BLaER1 (cell line): ENCODE measurements at regions not wholly inside any gene's neighbourhood (a gene's known extent, or its start where the extent isn't known, plus 50 kb on each side); places are given as distances from the start of the nearest gene placed in this dataset.

ENCODE experiments used
- H3K27ac ChIP-seq: shearing (Covaris generic); formaldehyde crosslinking; 2 replicates; pipeline ENCODE4 v1.8.1; 2022
- H3K27me3 ChIP-seq: shearing (Covaris generic); formaldehyde crosslinking; 2 replicates; pipeline ENCODE4 v1.8.1; 2022
- H3K36me3 ChIP-seq: shearing (Covaris generic); formaldehyde crosslinking; 2 replicates; pipeline ENCODE4 v1.8.1; 2022
- H3K4me1 ChIP-seq: shearing (Covaris generic); formaldehyde crosslinking; 2 replicates; pipeline ENCODE4 v1.8.1; 2022
- H3K4me2 ChIP-seq: shearing (Covaris generic); formaldehyde crosslinking; 2 replicates; pipeline ENCODE4 v1.8.1; 2022
- H3K4me3 ChIP-seq: shearing (Covaris generic); formaldehyde crosslinking; 2 replicates; pipeline ENCODE4 v1.8.1; 2022
- H3K9ac ChIP-seq: shearing (Covaris generic); formaldehyde crosslinking; 2 replicates; pipeline ENCODE4 v1.8.1; 2022
- H3K9me3 ChIP-seq: shearing (Covaris generic); formaldehyde crosslinking; 2 replicates; pipeline ENCODE4 v1.8.1; 2022
- H4K20me1 ChIP-seq: shearing (Covaris generic); formaldehyde crosslinking; 2 replicates; pipeline ENCODE4 v1.8.1; 2022
- Cebpa-rat ChIP-seq: shearing (Covaris generic); IDR thresholded peaks from 2 replicates; pipeline ENCODE4 v1.8.1; 2022

DNA sequence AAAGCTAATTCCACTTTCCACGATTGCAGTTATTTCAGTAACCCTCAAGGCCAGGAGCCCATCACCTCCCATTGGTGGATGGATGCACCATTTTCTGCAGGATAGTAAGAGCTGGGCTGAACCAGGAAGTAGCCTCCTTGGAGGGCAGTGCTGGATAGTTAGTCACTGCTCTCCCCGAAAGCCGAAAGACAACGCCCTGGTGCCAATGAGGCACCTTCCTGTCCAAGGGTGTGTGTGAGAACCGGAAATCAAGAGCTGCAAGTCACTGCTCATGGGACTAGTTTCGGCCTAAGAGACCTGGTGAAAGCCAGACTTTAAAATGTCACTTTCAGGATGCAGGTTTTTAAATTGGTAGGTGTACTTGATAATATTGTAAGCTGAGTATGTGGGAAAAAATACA is 203.8 kb upstream of the HS3ST1 start:
- Histone ChIP-seq H3K9ac (no peak overlapping the region), H3K36me3 (no peaks in the 10 kb centered on the region), H3K4me1 (no peaks in the 10 kb centered on the region), H3K9me3 (no peaks in the 10 kb centered on the region), H3K4me3 (no peak overlapping the region), H3K27me3 (no peaks in the 10 kb centered on the region), H4K20me1 (no peaks in the 10 kb centered on the region), H3K4me2 (no peak overlapping the region), H3K27ac (no peak overlapping the region)
- TF ChIP-seq Cebpa-rat: no peak

DNA sequence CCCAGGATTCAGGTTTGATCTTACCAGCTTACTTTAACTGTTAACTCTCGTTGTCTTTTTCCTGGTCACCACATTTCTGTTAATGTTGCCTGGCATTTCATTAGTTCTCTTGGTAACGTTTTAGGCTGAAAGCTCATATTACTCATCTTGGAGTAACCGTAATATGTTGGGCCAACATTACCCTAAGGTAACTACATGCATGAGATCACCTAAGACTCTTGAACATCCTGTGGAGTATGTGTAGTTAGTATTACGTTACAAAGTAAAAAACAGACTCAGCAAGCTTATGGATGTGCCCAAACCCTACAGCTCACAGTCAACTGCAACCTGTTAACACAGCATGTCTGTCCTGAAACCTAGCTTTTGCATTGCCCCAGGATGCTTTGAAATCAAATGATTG is 203.3 kb upstream of the HS3ST1 start:
- no peaks in the 10 kb centered on the region for H3K4me1 ChIP-seq
- TF ChIP-seq Cebpa-rat: no peak
- H3K9me3 ChIP-seq: no peaks in the 10 kb centered on the region
- no peaks in the 10 kb centered on the region for H3K27me3 ChIP-seq
- no peak overlapping the region for H3K9ac ChIP-seq
- H3K4me2 ChIP-seq: no peak overlapping the region
- H3K4me3 ChIP-seq: no peak overlapping the region
- no peaks in the 10 kb centered on the region for H4K20me1 ChIP-seq
- no peak overlapping the region for H3K27ac ChIP-seq
- no peaks in the 10 kb centered on the region for H3K36me3 ChIP-seq

DNA sequence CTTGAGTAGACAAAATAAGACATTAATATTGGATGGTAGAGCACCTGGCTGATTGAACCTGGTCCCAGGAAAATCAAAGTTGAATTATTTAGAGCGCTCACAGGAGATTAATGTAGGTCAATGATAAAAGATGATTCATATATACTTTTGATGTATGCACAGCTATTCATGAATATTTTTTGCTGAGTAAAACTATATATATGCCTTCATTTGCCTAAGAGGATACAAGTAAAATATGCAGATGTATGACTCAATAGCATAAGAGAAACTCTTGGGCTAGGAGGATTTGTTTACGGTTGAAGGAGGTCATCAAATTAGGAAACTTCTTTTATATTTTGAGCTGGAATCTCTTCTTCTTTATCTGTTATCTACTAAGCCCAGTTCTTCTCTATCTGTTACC is 202.7 kb upstream of the HS3ST1 start:
- H3K9me3 ChIP-seq: no peaks in the 10 kb centered on the region
- no peaks in the 10 kb centered on the region for H3K4me1 ChIP-seq
- no peak overlapping the region for H3K4me3 ChIP-seq
- no peak overlapping the region for H3K27ac ChIP-seq
- no peak overlapping the region for H3K4me2 ChIP-seq
- TF ChIP-seq Cebpa-rat: no peak
- no peaks in the 10 kb centered on the region for H4K20me1 ChIP-seq
- no peaks in the 10 kb centered on the region for H3K36me3 ChIP-seq
- H3K9ac ChIP-seq: no peak overlapping the region
- no peaks in the 10 kb centered on the region for H3K27me3 ChIP-seq

DNA sequence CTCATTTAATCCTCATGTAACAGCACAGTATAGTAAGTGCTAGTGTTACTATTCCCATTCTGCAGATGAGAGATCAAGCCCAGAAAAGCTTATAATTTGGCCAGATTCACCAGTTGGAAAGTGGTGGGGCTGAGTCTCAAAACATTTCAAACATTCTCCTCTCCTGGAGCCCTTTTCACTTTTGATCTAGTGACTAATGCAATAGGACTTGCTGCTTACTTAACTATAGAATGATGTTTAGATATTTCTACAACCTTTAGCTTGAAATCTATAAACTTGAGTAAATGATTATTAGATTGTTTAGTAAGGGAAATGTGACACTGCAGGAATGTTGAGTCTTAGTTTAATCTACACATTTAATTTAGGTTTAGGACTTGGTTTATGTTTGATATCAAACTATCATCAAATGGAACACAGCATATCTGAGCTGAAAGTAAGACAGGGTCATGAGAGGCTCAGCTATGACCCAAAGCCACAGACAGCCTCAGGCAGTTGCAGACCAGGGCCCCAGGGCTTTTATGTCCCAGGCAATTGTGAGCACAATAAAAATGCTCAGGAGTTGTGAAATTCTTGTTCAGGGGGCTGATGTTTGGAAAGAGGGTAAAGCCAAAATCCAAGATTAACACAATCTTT is 199.5 kb upstream of the HS3ST1 start:
- H3K9ac ChIP-seq: no peak overlapping the region
- no peak overlapping the region for H3K4me3 ChIP-seq
- no peak overlapping the region for H3K27ac ChIP-seq
- TF ChIP-seq Cebpa-rat: no peak
- no peaks in the 10 kb centered on the region for H4K20me1 ChIP-seq
- H3K36me3 ChIP-seq: no peaks in the 10 kb centered on the region
- no peak overlapping the region for H3K4me2 ChIP-seq
- no peaks in the 10 kb centered on the region for H3K27me3 ChIP-seq
- H3K4me1 ChIP-seq: no peaks in the 10 kb centered on the region
- no peaks in the 10 kb centered on the region for H3K9me3 ChIP-seq

DNA sequence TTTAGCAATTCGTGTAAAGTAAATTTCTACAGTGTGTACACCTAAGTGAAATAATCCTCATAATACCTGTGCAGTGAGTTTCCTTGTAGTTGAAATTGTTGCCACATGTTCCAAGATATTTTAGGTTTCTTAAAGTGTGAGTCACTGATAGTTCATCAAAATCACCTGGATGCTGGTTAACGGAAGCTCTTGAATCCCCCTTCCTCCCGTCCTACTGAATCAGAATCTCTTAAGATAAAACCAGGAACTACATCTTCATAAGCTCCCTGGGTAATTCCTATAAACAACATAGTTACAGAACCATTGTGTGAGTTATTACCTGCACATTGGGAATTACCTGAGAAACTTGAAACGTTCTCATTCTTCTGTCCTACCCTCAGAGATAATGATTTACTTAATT is 197.4 kb upstream of the HS3ST1 start:
- no peak overlapping the region for H3K27ac ChIP-seq

DNA sequence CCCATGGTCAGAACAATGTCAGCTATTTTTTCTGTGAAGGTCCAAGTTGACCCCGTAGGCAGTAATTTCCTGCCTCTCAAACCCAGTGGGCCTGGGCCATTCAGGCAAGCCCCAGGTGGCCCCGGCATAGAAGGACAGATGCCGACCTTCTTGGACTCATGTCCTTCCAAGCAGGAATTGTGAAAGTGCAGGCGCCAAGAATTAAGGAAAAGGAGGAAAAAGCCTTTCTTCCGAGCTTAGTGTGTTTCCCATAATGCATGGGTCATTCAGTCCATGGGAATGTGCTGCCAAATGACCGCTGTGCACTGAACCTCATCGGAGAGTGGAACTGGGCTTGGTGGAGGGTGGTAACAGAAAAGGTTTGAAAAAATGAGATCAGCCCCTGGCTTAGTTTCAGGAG is 196.5 kb upstream of the HS3ST1 start:
- Histone ChIP-seq H4K20me1 (no peaks in the 10 kb centered on the region), H3K9ac (no peak overlapping the region), H3K27me3 (no peaks in the 10 kb centered on the region), H3K27ac (no peak overlapping the region), H3K36me3 (no peaks in the 10 kb centered on the region), H3K4me1 (no peaks in the 10 kb centered on the region), H3K9me3 (no peaks in the 10 kb centered on the region), H3K4me3 (no peak overlapping the region), H3K4me2 (no peak overlapping the region)
- no peak for TF ChIP-seq Cebpa-rat

More for the DNA sequence above, 197.4 kb upstream of the HS3ST1 start:
- Histone ChIP-seq H3K9ac (no peak overlapping the region), H3K36me3 (no peaks in the 10 kb centered on the region), H3K9me3 (no peaks in the 10 kb centered on the region), H3K4me1 (no peaks in the 10 kb centered on the region), H4K20me1 (no peaks in the 10 kb centered on the region), H3K4me2 (no peak overlapping the region), H3K27me3 (no peaks in the 10 kb centered on the region), H3K4me3 (no peak overlapping the region)
- TF ChIP-seq Cebpa-rat: no peak

DNA sequence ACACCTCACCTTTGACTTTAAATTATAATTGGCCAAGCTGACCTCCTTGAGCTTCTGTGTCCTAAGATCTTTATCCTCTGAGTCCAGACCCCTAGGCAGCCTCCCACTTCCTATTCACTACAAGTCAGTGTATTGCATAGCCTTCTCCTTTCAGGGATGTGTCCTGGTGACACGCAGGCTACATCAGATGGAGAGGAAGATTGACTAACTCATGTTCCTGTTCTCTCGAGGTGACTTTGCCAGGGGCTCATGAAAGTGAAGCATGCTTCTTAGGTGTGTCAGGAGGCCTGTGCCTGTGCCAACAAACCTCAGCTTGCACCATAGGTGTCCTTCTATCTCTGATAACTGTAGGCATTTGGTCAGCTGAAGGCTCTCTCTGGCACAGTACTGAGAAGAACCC is 195.7 kb upstream of the HS3ST1 start:
- Histone ChIP-seq H3K9ac (no peak overlapping the region), H4K20me1 (no peaks in the 10 kb centered on the region), H3K36me3 (no peaks in the 10 kb centered on the region), H3K4me2 (no peak overlapping the region), H3K9me3 (no peaks in the 10 kb centered on the region), H3K27me3 (no peaks in the 10 kb centered on the region), H3K4me1 (no peaks in the 10 kb centered on the region), H3K27ac (no peak overlapping the region), H3K4me3 (no peak overlapping the region)
- no peak for TF ChIP-seq Cebpa-rat

DNA sequence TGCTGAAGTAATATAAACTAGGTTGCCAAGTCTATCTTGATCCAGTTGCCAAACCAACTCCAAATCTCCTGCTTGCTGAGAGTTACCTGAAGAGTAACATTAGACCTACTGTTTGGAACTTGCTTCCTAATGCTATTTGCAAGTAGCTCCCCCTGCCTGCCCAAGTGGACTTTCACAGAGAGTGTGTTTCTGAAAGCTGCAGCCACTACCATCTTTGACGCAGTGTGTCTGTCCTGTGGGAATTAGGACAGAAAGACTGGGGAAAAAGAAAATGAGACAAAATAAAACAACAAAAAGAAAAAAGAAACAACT is 195.0 kb upstream of the HS3ST1 start:
- Histone ChIP-seq H4K20me1 (no peaks in the 10 kb centered on the region), H3K4me1 (no peaks in the 10 kb centered on the region), H3K4me3 (no peak overlapping the region), H3K9me3 (no peaks in the 10 kb centered on the region), H3K4me2 (no peak overlapping the region), H3K27me3 (no peaks in the 10 kb centered on the region), H3K36me3 (no peaks in the 10 kb centered on the region), H3K27ac (no peak overlapping the region), H3K9ac (no peak overlapping the region)
- no peak for TF ChIP-seq Cebpa-rat

DNA sequence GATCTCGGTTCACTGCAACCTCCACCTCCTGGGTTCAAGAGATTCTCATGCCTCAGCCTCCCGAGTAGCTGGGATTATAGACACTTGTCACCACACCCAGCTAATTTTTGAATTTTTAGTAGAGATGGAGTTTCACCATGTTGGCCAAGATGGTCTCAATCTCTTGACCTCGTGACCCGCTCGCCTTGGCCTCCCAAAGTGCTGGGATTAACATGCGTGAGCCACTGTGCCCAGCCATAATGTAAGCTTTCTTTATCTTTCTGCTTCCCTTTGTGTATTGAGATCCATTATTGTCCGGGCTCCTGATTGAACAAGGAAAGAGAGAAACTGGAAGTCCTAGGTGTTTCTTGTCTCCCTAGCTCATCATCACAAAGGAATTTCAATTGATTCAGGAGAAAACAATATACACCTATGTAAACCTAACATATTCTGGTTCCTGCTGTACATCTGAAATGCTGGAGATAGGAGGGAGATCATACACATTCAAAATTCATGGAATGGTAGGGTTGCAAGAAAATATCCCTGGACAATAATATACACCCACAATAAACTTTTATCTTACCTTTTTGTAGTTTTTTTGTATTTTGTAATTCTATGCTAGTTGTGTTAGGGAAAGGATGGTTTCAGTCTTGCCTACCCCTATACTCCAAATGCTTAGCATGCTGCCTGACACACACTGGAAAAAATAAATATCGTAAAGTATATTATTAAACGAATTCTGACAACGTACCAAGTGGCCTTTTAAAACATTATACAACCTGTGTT is 194.4 kb upstream of the HS3ST1 start:
- Histone ChIP-seq H4K20me1 (no peaks in the 10 kb centered on the region), H3K9ac (no peak overlapping the region), H3K4me2 (no peak overlapping the region), H3K4me3 (no peak overlapping the region), H3K4me1 (no peaks in the 10 kb centered on the region), H3K27me3 (no peaks in the 10 kb centered on the region), H3K9me3 (no peaks in the 10 kb centered on the region), H3K36me3 (no peaks in the 10 kb centered on the region), H3K27ac (no peak overlapping the region)
- no peak for TF ChIP-seq Cebpa-rat

DNA sequence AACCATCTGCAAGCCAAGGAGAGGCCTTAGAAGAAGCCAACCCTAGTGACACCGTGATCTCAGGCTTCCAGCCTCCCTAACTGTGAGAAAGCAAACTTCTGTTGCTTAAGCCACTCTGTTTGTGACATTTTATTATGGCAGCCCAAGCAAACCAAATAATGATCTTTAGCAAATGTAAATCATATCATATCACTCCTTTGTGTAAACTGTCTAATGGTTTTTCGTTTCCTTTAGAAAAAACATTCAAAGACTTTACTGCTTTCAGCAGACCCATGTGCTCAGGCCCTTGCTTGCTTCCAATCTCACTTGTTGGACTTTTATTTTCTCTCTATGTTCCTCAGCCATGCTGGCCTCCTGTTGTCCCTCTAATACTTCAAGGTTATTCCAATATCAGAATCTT is 192.2 kb upstream of the HS3ST1 start:
- no peak for TF ChIP-seq Cebpa-rat
- H3K27ac ChIP-seq: no peak overlapping the region
- H4K20me1 ChIP-seq: no peaks in the 10 kb centered on the region
- H3K4me1 ChIP-seq: no peaks in the 10 kb centered on the region
- no peak overlapping the region for H3K4me2 ChIP-seq
- H3K9me3 ChIP-seq: no peaks in the 10 kb centered on the region
- no peaks in the 10 kb centered on the region for H3K36me3 ChIP-seq
- no peak overlapping the region for H3K4me3 ChIP-seq
- no peaks in the 10 kb centered on the region for H3K27me3 ChIP-seq
- H3K9ac ChIP-seq: no peak overlapping the region
